Astrocyte of the spinal cord (primary cell): ENCODE measurements at regions not wholly inside any gene's neighbourhood (a gene's known extent, or its start where the extent isn't known, plus 50 kb on each side); places are given as distances from the start of the nearest gene placed in this dataset.
"Not testable (repeated sequence)": the region's sequence is repeated elsewhere in the genome, so short reads cannot be mapped to it uniquely, and the experiment has no call there.

Experiments used
- DNase-seq: peaks from one replicate; pipeline ENCODE4 v3.0.0; 2011; ENCODE audit warnings: low read depth, low spot score
- H3K4me3 ChIP-seq: 2 replicates; pipeline ENCODE4 v1.5.1; 2011; ENCODE audit warnings: low read depth, mild to moderate bottlenecking, low read length, moderate library complexity
- CTCF ChIP-seq: IDR thresholded peaks from 2 replicates; pipeline ENCODE4 v1.5.1; 2012; ENCODE audit warnings: low read depth, mild to moderate bottlenecking, low read length, inconsistent platforms
- in situ Hi-C: cut with HindIII; loops from 2 replicates; pipeline ENCODE4 v1.10.0; 2017; ENCODE audit warnings: low sequenced_read_pairs

- in situ Hi-C loops: no loop called here
- H3K4me3 ChIP-seq: no peak overlapping the region
- no peak for TF ChIP-seq CTCF
- no peak for DNase-seq
Observed at GRCh38 chr12:66822961-66823360, 144.1 kb upstream of the GRIP1 start.

- no peak for DNase-seq
- in situ Hi-C loops: no loop called here
- H3K4me3 ChIP-seq: no peak overlapping the region
- no peak for TF ChIP-seq CTCF
Observed at GRCh38 chr12:66823857-66824570, 145.1 kb upstream of the GRIP1 start.

GRCh38 chr12:66825921-66826320 lies 147.0 kb upstream of the GRIP1 start:
- in situ Hi-C loops, H3K4me3 ChIP-seq, DNase-seq: not testable (repeated sequence)

GRCh38 chr12:66829660-66830325 lies 150.9 kb upstream of the GRIP1 start:
- no peak for TF ChIP-seq CTCF
- H3K4me3 ChIP-seq: no peak overlapping the region
- no peak for DNase-seq
- in situ Hi-C loops: no loop called here

- in situ Hi-C loops: no loop called here
- no peak for DNase-seq
- H3K4me3 ChIP-seq: no peak overlapping the region
- TF ChIP-seq CTCF: no peak
Observed at GRCh38 chr12:66831495-66831894, 152.6 kb upstream of the GRIP1 start.

- DNase-seq: no peak
- in situ Hi-C loops: no loop called here
Observed at GRCh38 chr12:66832997-66833396, 154.1 kb upstream of the GRIP1 start.

More at GRCh38 chr12:66832997-66833396, 154.1 kb upstream of the GRIP1 start:
- no peak overlapping the region for H3K4me3 ChIP-seq
- TF ChIP-seq CTCF: no peak
